Activated CD8-positive, alpha-beta T cell treated with anti-CD3 and anti-CD28 coated beads for 36 hours (primary cell): ENCODE measurements at regions not wholly inside any gene's neighbourhood (a gene's known extent, or its start where the extent isn't known, plus 50 kb on each side); places are given as distances from the start of the nearest gene placed in this dataset.

ENCODE experiments used
- ATAC-seq: fragments of 200-7000 bp; cut with Tn5 transposase; one replicate; pipeline ENCODE4 v1.10.0; 2021; ENCODE audit warnings: mild to moderate bottlenecking, moderate library complexity
- CTCF ChIA-PET: fragments of 350-600 bp; sonication (Branson Sonifier 250); formaldehyde crosslinking; loops from one replicate; lab custom pipeline; 2021; ENCODE audit warnings: antibody characterized with exemption; lab: Charles Lee
- POLR2A ChIA-PET: fragments of 350-600 bp; sonication (Branson Sonifier 250); formaldehyde crosslinking; loops from one replicate; lab custom pipeline; 2021; ENCODE audit warnings: antibody characterized with exemption; lab: Charles Lee
- DNase-seq: peaks from one replicate; pipeline ENCODE4 v3.0.0-alpha.2; 2020
- H3K27ac Mint-ChIP-seq: one replicate; pipeline ENCODE4 v1.8.0; 2021; ENCODE audit warnings: mild to moderate bottlenecking, mixed read lengths
- H3K27me3 Mint-ChIP-seq: one replicate; pipeline ENCODE4 v1.8.0; 2021; ENCODE audit warnings: mixed read lengths
- H3K36me3 Mint-ChIP-seq: one replicate; pipeline ENCODE4 v1.8.0; 2021; ENCODE audit warnings: low read depth, mixed read lengths
- H3K4me1 Mint-ChIP-seq: one replicate; pipeline ENCODE4 v1.8.0; 2021; ENCODE audit warnings: low read depth, mixed read lengths
- H3K4me3 Mint-ChIP-seq: one replicate; pipeline ENCODE4 v1.8.0; 2021; ENCODE audit warnings: mild to moderate bottlenecking, moderate library complexity, mixed read lengths
- H3K9me3 Mint-ChIP-seq: one replicate; pipeline ENCODE4 v1.8.0; 2021; ENCODE audit warnings: mixed read lengths
- intact Hi-C: fragments of 100-400 bp; cut with micrococcal nuclease; formaldehyde crosslinking; loops from one replicate; pipeline ENCODE4 v1.10.0; 2022
- TF ChIP-seq, protein P1 (sequence below): fragments of 200-600 bp; IDR thresholded peaks from one replicate; pipeline ENCODE4 v1.8.0; 2022; ENCODE audit warnings: antibody characterized with exemption, mild to moderate bottlenecking

DNA sequence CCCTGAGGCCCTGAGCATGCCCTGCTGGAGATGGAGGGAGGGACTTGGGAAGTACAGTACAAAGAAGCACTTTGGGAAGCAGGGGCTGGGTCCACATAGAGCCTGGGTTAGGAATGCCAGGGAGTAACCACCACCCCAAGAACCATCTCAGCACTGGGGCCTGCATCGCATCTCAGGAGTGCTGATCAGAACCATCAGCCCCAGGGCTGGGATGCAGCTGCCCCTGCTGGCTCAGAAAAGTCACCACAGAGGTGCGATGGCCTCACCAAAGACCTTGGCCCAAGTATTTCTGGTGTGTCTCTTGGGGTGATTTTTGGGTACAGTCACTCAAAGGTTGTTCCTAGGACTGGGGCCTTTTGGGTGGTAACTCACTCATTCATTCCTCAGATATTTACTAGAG is 236.8 kb upstream of the MVB12B start:
- no peak for DNase-seq
- Mint-ChIP-seq H3K4me3 (no peak overlapping the region), H3K27me3 (peaks cover 6% of the 10 kb centered on the region), H3K27ac (no peak overlapping the region), H3K9me3 (no peaks in the 10 kb centered on the region), H3K4me1 (no peaks in the 10 kb centered on the region), H3K36me3 (no peaks in the 10 kb centered on the region)
- TF ChIP-seq, protein P1, sequence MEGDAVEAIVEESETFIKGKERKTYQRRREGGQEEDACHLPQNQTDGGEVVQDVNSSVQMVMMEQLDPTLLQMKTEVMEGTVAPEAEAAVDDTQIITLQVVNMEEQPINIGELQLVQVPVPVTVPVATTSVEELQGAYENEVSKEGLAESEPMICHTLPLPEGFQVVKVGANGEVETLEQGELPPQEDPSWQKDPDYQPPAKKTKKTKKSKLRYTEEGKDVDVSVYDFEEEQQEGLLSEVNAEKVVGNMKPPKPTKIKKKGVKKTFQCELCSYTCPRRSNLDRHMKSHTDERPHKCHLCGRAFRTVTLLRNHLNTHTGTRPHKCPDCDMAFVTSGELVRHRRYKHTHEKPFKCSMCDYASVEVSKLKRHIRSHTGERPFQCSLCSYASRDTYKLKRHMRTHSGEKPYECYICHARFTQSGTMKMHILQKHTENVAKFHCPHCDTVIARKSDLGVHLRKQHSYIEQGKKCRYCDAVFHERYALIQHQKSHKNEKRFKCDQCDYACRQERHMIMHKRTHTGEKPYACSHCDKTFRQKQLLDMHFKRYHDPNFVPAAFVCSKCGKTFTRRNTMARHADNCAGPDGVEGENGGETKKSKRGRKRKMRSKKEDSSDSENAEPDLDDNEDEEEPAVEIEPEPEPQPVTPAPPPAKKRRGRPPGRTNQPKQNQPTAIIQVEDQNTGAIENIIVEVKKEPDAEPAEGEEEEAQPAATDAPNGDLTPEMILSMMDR, result no peak
- ChIA-PET CTCF (no interaction called here), POLR2A (no interaction called here)
- intact Hi-C loops, result no loop called here
- no peak for ATAC-seq

DNA sequence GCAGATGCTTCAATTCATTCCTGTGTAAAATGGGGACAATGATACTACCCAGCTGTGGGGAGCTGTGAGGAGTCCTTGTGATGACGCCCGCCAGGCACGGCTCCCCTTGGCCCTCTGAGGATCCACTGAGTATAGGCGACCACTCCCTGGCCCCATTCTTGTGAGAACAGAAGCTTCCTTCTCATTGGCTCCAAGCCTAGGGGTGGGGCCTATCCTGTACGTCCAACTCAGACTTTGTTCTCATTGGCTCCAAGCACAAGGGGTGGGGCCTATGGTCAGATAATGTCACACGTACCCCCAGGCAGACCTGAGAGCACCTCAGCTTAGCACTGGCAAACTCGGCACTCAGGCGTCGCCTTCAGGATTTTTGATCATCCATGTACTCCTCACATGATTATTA is 232.9 kb upstream of the MVB12B start:
- no peaks in the 10 kb centered on the region for H3K36me3 Mint-ChIP-seq
- TF ChIP-seq, protein P1, result no peak
- POLR2A ChIA-PET, result no interaction called here
- no peaks in the 10 kb centered on the region for H3K9me3 Mint-ChIP-seq
- intact Hi-C loops, result no loop called here
- no peak for DNase-seq
- H3K4me1 Mint-ChIP-seq, result no peaks in the 10 kb centered on the region
- H3K4me3 Mint-ChIP-seq, result no peak overlapping the region
- H3K27me3 Mint-ChIP-seq, result no peaks in the 10 kb centered on the region
- H3K27ac Mint-ChIP-seq, result no peak overlapping the region
- CTCF ChIA-PET, result interaction anchor here (1.4 kb wide), 1 partner anchor 9 kb away, joined by 5 read pairs; no protein-coding TSS in a partner anchor
- ATAC-seq, result no peak

DNA sequence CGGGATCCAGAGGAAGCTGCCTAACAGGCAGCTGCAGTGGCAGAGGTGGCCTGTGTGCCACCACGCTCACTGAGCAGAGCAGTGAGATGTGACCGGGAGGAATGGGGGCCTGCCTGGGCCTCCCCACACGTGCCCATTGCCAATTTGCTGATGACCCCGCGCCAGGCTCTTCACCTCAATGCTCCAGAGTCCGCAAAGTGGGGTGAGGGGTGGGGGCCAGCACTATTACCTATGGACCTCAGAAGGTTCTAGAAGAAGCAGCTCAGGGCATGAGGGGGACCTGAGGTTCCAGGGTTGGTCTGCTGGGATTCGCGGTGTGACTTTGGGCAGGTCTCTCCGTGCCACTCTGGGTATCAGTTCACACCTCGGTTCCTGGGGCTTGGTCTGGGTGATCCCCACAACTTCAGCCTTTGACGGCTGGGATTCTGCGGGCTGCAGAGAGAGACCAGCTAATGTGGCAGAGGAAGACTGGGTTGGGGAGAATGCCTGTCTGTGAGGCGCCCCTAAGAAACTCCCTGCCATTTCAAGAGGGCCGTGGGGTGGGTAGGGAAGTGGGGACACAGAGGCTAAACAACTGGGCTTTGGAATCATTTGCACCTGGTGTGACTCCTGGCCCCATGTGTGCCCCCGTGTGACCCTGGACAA is 231.0 kb upstream of the MVB12B start:
- no peaks in the 10 kb centered on the region for H3K9me3 Mint-ChIP-seq

DNA sequence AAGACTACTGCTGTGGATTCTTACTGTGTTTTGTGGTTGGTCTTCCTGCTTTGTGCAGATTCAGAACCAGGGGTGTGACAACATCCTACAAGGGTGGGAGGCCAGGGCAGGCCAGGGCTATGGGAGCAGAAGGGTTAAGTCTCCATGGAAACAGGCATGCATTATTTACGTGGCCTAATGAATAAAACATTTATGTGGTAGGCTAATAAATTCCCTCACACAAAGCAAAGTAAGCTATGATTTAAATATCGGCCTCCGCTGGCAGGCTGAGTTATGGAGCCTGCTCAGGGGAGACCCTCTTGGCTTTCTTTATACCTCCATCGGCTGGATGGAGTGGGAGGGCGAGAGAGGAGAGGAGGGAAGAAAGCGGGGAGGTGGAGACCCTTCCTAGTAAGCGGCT is 230.3 kb upstream of the MVB12B start:
- DNase-seq, result no peak
- H3K27me3 Mint-ChIP-seq, result no peaks in the 10 kb centered on the region
- no peak overlapping the region for H3K27ac Mint-ChIP-seq
- intact Hi-C loops, result no loop called here
- ChIA-PET POLR2A (no interaction called here), CTCF (no interaction called here)
- TF ChIP-seq, protein P1, result no peak
- no peaks in the 10 kb centered on the region for H3K36me3 Mint-ChIP-seq
- no peak for ATAC-seq
- no peaks in the 10 kb centered on the region for H3K9me3 Mint-ChIP-seq
- no peaks in the 10 kb centered on the region for H3K4me1 Mint-ChIP-seq
- H3K4me3 Mint-ChIP-seq, result no peak overlapping the region

More for the DNA sequence above, 231.0 kb upstream of the MVB12B start:
- DNase-seq, result no peak
- ChIA-PET POLR2A (no interaction called here), CTCF (no interaction called here)
- Mint-ChIP-seq H3K36me3 (no peaks in the 10 kb centered on the region), H3K4me1 (no peaks in the 10 kb centered on the region), H3K27me3 (no peaks in the 10 kb centered on the region), H3K27ac (no peak overlapping the region), H3K4me3 (no peak overlapping the region)
- ATAC-seq, result no peak
- TF ChIP-seq, protein P1, result no peak
- intact Hi-C loops, result no loop called here

DNA sequence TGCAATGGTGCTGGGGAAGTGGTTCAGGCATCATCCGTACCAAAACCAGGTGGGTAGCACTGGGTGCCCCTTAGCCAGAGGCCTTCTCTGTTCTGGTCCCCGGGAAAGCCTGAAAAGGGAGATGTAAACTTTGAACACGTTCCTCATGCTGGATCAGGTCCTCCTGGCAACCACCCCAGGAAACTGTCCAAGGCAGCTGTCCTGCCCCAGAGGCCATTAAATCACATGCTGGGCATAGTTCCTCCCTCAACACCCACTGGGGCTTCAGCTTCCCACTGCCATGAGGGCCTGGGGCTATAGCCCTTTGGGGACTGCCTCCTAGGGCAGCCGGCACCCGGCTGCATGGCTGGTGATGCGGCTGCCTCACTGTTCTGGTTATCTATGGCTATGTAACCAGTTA is 228.9 kb upstream of the MVB12B start:
- no peak for DNase-seq
- no peak overlapping the region for H3K27ac Mint-ChIP-seq
- intact Hi-C loops, result no loop called here
- TF ChIP-seq, protein P1, result no peak
- POLR2A ChIA-PET, result no interaction called here
- no peaks in the 10 kb centered on the region for H3K4me1 Mint-ChIP-seq
- no peaks in the 10 kb centered on the region for H3K36me3 Mint-ChIP-seq
- no peaks in the 10 kb centered on the region for H3K9me3 Mint-ChIP-seq
- H3K4me3 Mint-ChIP-seq, result no peak overlapping the region
- no peak for ATAC-seq
- H3K27me3 Mint-ChIP-seq, result no peaks in the 10 kb centered on the region
- CTCF ChIA-PET, result no interaction called here
